ENCODE measurements at regions not wholly inside any gene's neighbourhood (a gene's known extent, or its start where the extent isn't known, plus 50 kb on each side); places are given as distances from the start of the nearest gene placed in this dataset.

DNA sequence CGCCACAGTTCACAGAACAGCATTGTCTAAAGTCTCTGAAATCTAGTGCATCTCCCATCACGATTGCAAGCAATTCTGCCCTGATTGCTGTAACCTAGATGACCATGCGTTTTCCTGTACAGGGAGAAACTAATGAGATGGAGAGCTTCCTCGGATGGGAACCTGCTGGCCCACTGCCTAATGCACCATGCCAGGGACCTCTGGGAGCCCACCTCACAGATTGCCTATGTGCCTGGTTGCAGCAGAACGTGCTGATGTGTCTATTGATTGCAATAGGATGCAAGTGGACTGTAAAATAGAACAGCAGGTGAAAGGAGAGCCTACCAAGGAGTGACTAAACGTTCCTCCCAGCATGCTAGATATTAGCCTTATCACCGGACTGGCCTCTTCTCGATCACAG, 141.0 kb upstream of the RAB12 start:
- TF ChIP-seq POLR2A (IDR thresholded peaks at IDR 0.05; ENCODE audit: borderline replicate concordance, extremely low read depth, insufficient read depth, insufficient read length), result no peak
- no peak for TF ChIP-seq ATF3 (IDR thresholded peaks at IDR 0.05)
- no peak for TF ChIP-seq EZH2phosphoT487 (IDR thresholded peaks at IDR 0.05; ENCODE audit: borderline replicate concordance)
- no peak for TF ChIP-seq EZH2 (IDR thresholded peaks at IDR 0.05)
- no peak for TF ChIP-seq YY1 (IDR thresholded peaks at IDR 0.05; ENCODE audit: extremely low read depth, insufficient replicate concordance, low read depth, low read length)
- no peak for TF ChIP-seq CTCF (IDR thresholded peaks at IDR 0.05 in 2 of 3, conservative IDR thresholded peaks at IDR 0.05 in 1 of 3; ENCODE audit: borderline replicate concordance in 1 of 3, insufficient read depth in 1 of 3, low read depth in 2 of 3, low read length in 2 of 3)
- no peak for TF ChIP-seq POLR2AphosphoS5 (IDR thresholded peaks at IDR 0.05; ENCODE audit: low read depth, low read length)
- TF ChIP-seq ZNF274 (IDR thresholded peaks at IDR 0.05; ENCODE audit: low read depth, low read length), result no peak
- TF ChIP-seq, protein P1, sequence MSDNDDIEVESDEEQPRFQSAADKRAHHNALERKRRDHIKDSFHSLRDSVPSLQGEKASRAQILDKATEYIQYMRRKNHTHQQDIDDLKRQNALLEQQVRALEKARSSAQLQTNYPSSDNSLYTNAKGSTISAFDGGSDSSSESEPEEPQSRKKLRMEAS (IDR thresholded peaks at IDR 0.05), result no peak
- TF ChIP-seq, protein P2, sequence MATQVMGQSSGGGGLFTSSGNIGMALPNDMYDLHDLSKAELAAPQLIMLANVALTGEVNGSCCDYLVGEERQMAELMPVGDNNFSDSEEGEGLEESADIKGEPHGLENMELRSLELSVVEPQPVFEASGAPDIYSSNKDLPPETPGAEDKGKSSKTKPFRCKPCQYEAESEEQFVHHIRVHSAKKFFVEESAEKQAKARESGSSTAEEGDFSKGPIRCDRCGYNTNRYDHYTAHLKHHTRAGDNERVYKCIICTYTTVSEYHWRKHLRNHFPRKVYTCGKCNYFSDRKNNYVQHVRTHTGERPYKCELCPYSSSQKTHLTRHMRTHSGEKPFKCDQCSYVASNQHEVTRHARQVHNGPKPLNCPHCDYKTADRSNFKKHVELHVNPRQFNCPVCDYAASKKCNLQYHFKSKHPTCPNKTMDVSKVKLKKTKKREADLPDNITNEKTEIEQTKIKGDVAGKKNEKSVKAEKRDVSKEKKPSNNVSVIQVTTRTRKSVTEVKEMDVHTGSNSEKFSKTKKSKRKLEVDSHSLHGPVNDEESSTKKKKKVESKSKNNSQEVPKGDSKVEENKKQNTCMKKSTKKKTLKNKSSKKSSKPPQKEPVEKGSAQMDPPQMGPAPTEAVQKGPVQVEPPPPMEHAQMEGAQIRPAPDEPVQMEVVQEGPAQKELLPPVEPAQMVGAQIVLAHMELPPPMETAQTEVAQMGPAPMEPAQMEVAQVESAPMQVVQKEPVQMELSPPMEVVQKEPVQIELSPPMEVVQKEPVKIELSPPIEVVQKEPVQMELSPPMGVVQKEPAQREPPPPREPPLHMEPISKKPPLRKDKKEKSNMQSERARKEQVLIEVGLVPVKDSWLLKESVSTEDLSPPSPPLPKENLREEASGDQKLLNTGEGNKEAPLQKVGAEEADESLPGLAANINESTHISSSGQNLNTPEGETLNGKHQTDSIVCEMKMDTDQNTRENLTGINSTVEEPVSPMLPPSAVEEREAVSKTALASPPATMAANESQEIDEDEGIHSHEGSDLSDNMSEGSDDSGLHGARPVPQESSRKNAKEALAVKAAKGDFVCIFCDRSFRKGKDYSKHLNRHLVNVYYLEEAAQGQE (IDR thresholded peaks at IDR 0.05; ENCODE audit: low read depth), result no peak
- TF ChIP-seq EGR1 (IDR thresholded peaks at IDR 0.05; ENCODE audit: low read depth), result no peak
